GM12872 (cell line): ENCODE measurements at regions not wholly inside any gene's neighbourhood (a gene's known extent, or its start where the extent isn't known, plus 50 kb on each side); places are given as distances from the start of the nearest gene placed in this dataset.

Experiments
- TF ChIP-seq, protein P1 (sequence below): IDR thresholded peaks from 3 replicates; pipeline ENCODE4 v1.5.1; 2011; ENCODE audit warnings: low read depth, mild to moderate bottlenecking, low read length, moderate library complexity; ENCODE audit not compliant: insufficient read depth

GRCh38 chr12:118633071-118633470 is 256.7 kb downstream of the SUDS3 start:
- TF ChIP-seq, protein P1, sequence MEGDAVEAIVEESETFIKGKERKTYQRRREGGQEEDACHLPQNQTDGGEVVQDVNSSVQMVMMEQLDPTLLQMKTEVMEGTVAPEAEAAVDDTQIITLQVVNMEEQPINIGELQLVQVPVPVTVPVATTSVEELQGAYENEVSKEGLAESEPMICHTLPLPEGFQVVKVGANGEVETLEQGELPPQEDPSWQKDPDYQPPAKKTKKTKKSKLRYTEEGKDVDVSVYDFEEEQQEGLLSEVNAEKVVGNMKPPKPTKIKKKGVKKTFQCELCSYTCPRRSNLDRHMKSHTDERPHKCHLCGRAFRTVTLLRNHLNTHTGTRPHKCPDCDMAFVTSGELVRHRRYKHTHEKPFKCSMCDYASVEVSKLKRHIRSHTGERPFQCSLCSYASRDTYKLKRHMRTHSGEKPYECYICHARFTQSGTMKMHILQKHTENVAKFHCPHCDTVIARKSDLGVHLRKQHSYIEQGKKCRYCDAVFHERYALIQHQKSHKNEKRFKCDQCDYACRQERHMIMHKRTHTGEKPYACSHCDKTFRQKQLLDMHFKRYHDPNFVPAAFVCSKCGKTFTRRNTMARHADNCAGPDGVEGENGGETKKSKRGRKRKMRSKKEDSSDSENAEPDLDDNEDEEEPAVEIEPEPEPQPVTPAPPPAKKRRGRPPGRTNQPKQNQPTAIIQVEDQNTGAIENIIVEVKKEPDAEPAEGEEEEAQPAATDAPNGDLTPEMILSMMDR: no peak

DNA sequence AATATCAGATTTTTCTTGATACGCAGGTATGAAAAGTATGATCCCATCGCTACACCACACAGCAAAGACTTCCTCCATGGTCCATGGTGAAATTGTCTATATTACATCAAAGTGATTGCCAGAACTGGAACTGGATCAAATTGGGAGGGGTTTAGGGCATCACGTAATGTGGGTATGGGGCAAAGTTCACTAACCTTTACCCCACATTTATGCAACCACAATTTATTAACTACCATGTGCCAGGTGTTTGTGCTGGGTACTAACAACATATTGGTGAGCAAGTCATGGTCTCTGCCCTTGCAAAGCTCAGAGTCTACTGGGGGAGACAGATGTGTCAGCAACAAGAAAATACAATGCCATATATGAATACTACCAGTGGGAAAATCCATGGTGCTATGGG is 258.9 kb downstream of the SUDS3 start:
- TF ChIP-seq, protein P1: no peak

GRCh38 chr12:118637767-118638370 is 261.5 kb downstream of the SUDS3 start:
- TF ChIP-seq, protein P1: no peak

- TF ChIP-seq, protein P1: no peak
Observed at GRCh38 chr12:118641249-118641648, 264.9 kb downstream of the SUDS3 start.

DNA sequence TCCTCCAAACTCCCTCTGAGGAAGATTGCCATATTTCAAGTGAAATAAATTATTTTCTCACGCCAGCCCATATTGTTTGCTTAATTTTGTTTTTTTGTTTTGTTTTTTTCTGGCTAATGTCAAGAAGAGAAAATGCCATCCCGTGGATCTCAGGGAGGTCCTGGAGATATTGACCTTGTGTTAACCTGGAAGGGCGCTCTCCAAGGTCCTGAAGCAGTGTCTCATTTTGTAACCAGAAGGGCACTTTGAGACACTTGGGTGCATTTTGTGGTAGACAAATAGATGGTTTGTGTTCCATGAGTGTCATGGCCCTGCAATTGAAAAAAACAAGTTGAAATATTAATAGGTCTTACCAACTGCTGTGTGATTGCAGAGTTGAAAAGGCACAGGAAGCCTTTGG is 268.9 kb downstream of the SUDS3 start:
- TF ChIP-seq, protein P1: no peak

- TF ChIP-seq, protein P1: no peak
Observed at GRCh38 chr12:118649765-118650585, 273.6 kb downstream of the SUDS3 start.

GRCh38 chr12:118650586-118650960 is 274.2 kb downstream of the SUDS3 start:
- TF ChIP-seq, protein P1: no peak
